ENCODE measurements at regions not wholly inside any gene's neighbourhood (a gene's known extent, or its start where the extent isn't known, plus 50 kb on each side); places are given as distances from the start of the nearest gene placed in this dataset.
"Not testable (repeated sequence)": the region's sequence is repeated elsewhere in the genome, so short reads cannot be mapped to it uniquely, and the experiment has no call there.

GRCh38 chr15:22272286-22273160 lies 186.2 kb upstream of the GOLGA6L22 start:
- H3K4me1 ChIP-seq (ENCODE audit: control insufficient read depth in 2 of 3, insufficient read depth in 2 of 3, low read depth in 1 of 3, low read length in 3 of 3); H3K9ac ChIP-seq (ENCODE audit: low read length in 3 of 3); H3K4me3 ChIP-seq (ENCODE audit: low read length in 3 of 3); H3K27me3 ChIP-seq (ENCODE audit: control insufficient read depth, insufficient read depth, low read length); H3K36me3 ChIP-seq (ENCODE audit: control insufficient read depth in 2 of 3, insufficient read depth in 3 of 3, low read length in 3 of 3); FAIRE-seq; H3K9me3 ChIP-seq (ENCODE audit: control insufficient read depth in 2 of 3, insufficient read depth in 1 of 3, low read length in 3 of 3); H3K27ac ChIP-seq (ENCODE audit: low read depth in 2 of 2, low read length in 2 of 2); intact Hi-C loops (cut with DNase I); DNase-seq: not testable (repeated sequence)

GRCh38 chr15:22273185-22273584 lies 185.5 kb upstream of the GOLGA6L22 start:
- intact Hi-C loops (cut with DNase I); H3K4me3 ChIP-seq (ENCODE audit: low read length in 3 of 3); H3K36me3 ChIP-seq (ENCODE audit: control insufficient read depth in 2 of 3, insufficient read depth in 3 of 3, low read length in 3 of 3); H3K9me3 ChIP-seq (ENCODE audit: control insufficient read depth in 2 of 3, insufficient read depth in 1 of 3, low read length in 3 of 3); H3K27ac ChIP-seq (ENCODE audit: low read depth in 2 of 2, low read length in 2 of 2); H3K9ac ChIP-seq (ENCODE audit: low read length in 3 of 3); DNase-seq; H3K27me3 ChIP-seq (ENCODE audit: control insufficient read depth, insufficient read depth, low read length); H3K4me1 ChIP-seq (ENCODE audit: control insufficient read depth in 2 of 3, insufficient read depth in 2 of 3, low read depth in 1 of 3, low read length in 3 of 3); FAIRE-seq: not testable (repeated sequence)

GRCh38 chr15:22274376-22274775 lies 184.3 kb upstream of the GOLGA6L22 start:
- peak in 1 of 5 donors; percentile 53 for DNase-seq
- H3K36me3 ChIP-seq (ENCODE audit: control insufficient read depth in 2 of 3, insufficient read depth in 3 of 3, low read length in 3 of 3); H3K9ac ChIP-seq (ENCODE audit: low read length in 3 of 3); H3K27me3 ChIP-seq (ENCODE audit: control insufficient read depth, insufficient read depth, low read length); H3K27ac ChIP-seq (ENCODE audit: low read depth in 2 of 2, low read length in 2 of 2); H3K4me1 ChIP-seq (ENCODE audit: control insufficient read depth in 2 of 3, insufficient read depth in 2 of 3, low read depth in 1 of 3, low read length in 3 of 3); H3K9me3 ChIP-seq (ENCODE audit: control insufficient read depth in 2 of 3, insufficient read depth in 1 of 3, low read length in 3 of 3); H3K4me3 ChIP-seq (ENCODE audit: low read length in 3 of 3); intact Hi-C loops (cut with DNase I); FAIRE-seq: not testable (repeated sequence)

GRCh38 chr15:22280770-22281169 lies 177.9 kb upstream of the GOLGA6L22 start:
- FAIRE-seq; intact Hi-C loops (cut with DNase I); H3K4me1 ChIP-seq (ENCODE audit: control insufficient read depth in 2 of 3, insufficient read depth in 2 of 3, low read depth in 1 of 3, low read length in 3 of 3); DNase-seq; H3K9ac ChIP-seq (ENCODE audit: low read length in 3 of 3); H3K27me3 ChIP-seq (ENCODE audit: control insufficient read depth, insufficient read depth, low read length); H3K27ac ChIP-seq (ENCODE audit: low read depth in 2 of 2, low read length in 2 of 2); H3K9me3 ChIP-seq (ENCODE audit: control insufficient read depth in 2 of 3, insufficient read depth in 1 of 3, low read length in 3 of 3); H3K36me3 ChIP-seq (ENCODE audit: control insufficient read depth in 2 of 3, insufficient read depth in 3 of 3, low read length in 3 of 3); H3K4me3 ChIP-seq (ENCODE audit: low read length in 3 of 3): not testable (repeated sequence)

- H3K27ac ChIP-seq (ENCODE audit: low read depth in 2 of 2, low read length in 2 of 2); H3K9me3 ChIP-seq (ENCODE audit: control insufficient read depth in 2 of 3, insufficient read depth in 1 of 3, low read length in 3 of 3); intact Hi-C loops (cut with DNase I); FAIRE-seq; H3K36me3 ChIP-seq (ENCODE audit: control insufficient read depth in 2 of 3, insufficient read depth in 3 of 3, low read length in 3 of 3); DNase-seq; H3K9ac ChIP-seq (ENCODE audit: low read length in 3 of 3); H3K27me3 ChIP-seq (ENCODE audit: control insufficient read depth, insufficient read depth, low read length); H3K4me3 ChIP-seq (ENCODE audit: low read length in 3 of 3); H3K4me1 ChIP-seq (ENCODE audit: control insufficient read depth in 2 of 3, insufficient read depth in 2 of 3, low read depth in 1 of 3, low read length in 3 of 3): not testable (repeated sequence)
Observed at GRCh38 chr15:22282794-22283533, 175.7 kb upstream of the GOLGA6L22 start.

GRCh38 chr15:22284795-22285420 lies 173.8 kb upstream of the GOLGA6L22 start:
- H3K4me1 ChIP-seq (ENCODE audit: control insufficient read depth in 2 of 3, insufficient read depth in 2 of 3, low read depth in 1 of 3, low read length in 3 of 3); intact Hi-C loops (cut with DNase I); H3K9ac ChIP-seq (ENCODE audit: low read length in 3 of 3); H3K4me3 ChIP-seq (ENCODE audit: low read length in 3 of 3); H3K27ac ChIP-seq (ENCODE audit: low read depth in 2 of 2, low read length in 2 of 2); H3K27me3 ChIP-seq (ENCODE audit: control insufficient read depth, insufficient read depth, low read length); DNase-seq; FAIRE-seq; H3K9me3 ChIP-seq (ENCODE audit: control insufficient read depth in 2 of 3, insufficient read depth in 1 of 3, low read length in 3 of 3); H3K36me3 ChIP-seq (ENCODE audit: control insufficient read depth in 2 of 3, insufficient read depth in 3 of 3, low read length in 3 of 3): not testable (repeated sequence)

GRCh38 chr15:22291054-22291453 lies 167.6 kb upstream of the GOLGA6L22 start:
- H3K27ac ChIP-seq (ENCODE audit: low read depth in 2 of 2, low read length in 2 of 2); intact Hi-C loops (cut with DNase I); FAIRE-seq; H3K9me3 ChIP-seq (ENCODE audit: control insufficient read depth in 2 of 3, insufficient read depth in 1 of 3, low read length in 3 of 3); H3K36me3 ChIP-seq (ENCODE audit: control insufficient read depth in 2 of 3, insufficient read depth in 3 of 3, low read length in 3 of 3); H3K4me3 ChIP-seq (ENCODE audit: low read length in 3 of 3); H3K9ac ChIP-seq (ENCODE audit: low read length in 3 of 3); H3K4me1 ChIP-seq (ENCODE audit: control insufficient read depth in 2 of 3, insufficient read depth in 2 of 3, low read depth in 1 of 3, low read length in 3 of 3); H3K27me3 ChIP-seq (ENCODE audit: control insufficient read depth, insufficient read depth, low read length); DNase-seq: not testable (repeated sequence)

GRCh38 chr15:22303112-22303511 lies 155.6 kb upstream of the GOLGA6L22 start:
- H3K27me3 ChIP-seq (ENCODE audit: control insufficient read depth, insufficient read depth, low read length); H3K4me3 ChIP-seq (ENCODE audit: low read length in 3 of 3); FAIRE-seq; H3K27ac ChIP-seq (ENCODE audit: low read depth in 2 of 2, low read length in 2 of 2); H3K4me1 ChIP-seq (ENCODE audit: control insufficient read depth in 2 of 3, insufficient read depth in 2 of 3, low read depth in 1 of 3, low read length in 3 of 3); intact Hi-C loops (cut with DNase I); H3K36me3 ChIP-seq (ENCODE audit: control insufficient read depth in 2 of 3, insufficient read depth in 3 of 3, low read length in 3 of 3); H3K9me3 ChIP-seq (ENCODE audit: control insufficient read depth in 2 of 3, insufficient read depth in 1 of 3, low read length in 3 of 3); DNase-seq; H3K9ac ChIP-seq (ENCODE audit: low read length in 3 of 3): not testable (repeated sequence)

Measured in kidney (tissue), 10 donors.